ENCODE measurements at regions not wholly inside any gene's neighbourhood (a gene's known extent, or its start where the extent isn't known, plus 50 kb on each side); places are given as distances from the start of the nearest gene placed in this dataset.
"Not testable (repeated sequence)": the region's sequence is repeated elsewhere in the genome, so short reads cannot be mapped to it uniquely, and the experiment has no call there.

DNA sequence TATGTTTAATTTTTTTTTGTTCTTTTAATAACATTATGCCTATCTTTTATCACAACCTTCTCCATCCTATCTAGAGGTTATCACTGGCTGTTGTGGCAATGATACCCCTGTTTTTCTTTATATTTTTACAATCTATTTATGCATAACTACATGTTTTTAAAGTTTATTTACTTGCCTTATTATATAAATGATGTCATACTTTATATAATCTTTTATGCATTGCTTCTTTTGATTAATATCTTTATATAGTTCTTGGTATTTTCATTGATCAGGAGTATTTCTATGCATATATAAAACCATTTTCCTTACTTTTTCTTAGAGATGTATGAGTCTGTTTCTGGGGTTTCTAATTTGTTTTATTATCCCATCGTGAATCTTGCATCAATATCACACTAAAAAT is 719.8 kb upstream of the RAG2 start:
- FAIRE-seq (no peak), DNase-seq (ENCODE audit: low spot score in 2 of 2) (no peak)

- FAIRE-seq (no peak), DNase-seq (ENCODE audit: low spot score in 2 of 2) (no peak)
Measured at GRCh38 chr11:37313266-37313665, 715.2 kb upstream of the RAG2 start.

DNA sequence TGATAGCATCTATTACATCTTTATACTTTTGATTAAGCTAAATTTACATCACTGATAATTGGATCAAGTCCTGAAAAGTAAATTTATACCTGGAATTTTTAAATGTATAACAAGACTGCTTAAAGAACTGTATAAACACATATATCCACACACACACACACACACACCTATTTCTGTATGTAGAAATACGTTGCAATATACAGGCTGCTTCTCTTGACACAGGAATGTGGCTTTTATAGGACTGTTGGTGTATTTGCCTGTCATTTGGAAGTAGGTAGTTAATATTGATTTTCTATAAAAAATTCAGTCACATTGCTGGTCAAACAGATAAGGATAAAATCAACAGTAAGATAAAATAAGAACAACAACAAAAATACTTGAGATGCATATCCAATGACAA is 708.5 kb upstream of the RAG2 start:
- DNase-seq (ENCODE audit: low spot score in 2 of 2) (no peak), FAIRE-seq (no peak)

DNA sequence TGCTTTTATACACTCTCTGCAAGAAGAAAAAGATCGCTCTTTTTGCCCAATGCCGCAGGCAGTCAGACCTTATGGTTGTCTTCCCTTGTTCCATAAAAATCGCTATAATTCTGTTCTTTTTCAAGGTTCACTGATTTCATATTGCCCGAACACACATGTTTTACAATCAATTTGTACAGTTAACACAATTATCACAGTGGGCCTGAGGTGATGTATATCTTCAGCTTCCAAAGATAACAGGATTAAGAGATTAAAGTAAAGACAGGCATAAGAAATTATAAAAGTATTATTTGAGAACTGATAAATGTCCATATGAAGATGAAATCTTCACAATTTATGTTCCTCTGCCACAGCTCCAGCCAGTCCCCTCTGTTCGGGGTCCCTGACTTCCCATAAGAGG is 703.4 kb upstream of the RAG2 start:
- FAIRE-seq, result not testable (repeated sequence)

DNA sequence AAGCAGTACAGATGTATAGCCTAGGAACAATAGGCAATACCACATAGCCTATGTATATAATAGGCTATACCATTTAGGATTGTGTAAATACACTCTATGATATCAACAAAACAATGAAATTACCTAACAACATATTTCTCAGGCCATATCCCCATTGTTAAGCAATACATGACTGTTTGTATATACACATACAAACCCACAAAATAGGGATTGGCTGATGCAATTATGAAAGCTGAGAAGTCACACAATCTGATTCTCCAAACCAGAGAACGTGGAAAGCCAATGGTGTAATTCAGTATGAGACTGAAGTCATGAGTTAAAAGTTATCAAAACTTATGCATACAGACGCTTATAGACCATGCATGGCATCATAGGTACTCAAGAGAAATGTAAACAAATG is 700.1 kb upstream of the RAG2 start:
- DNase-seq (ENCODE audit: low spot score in 2 of 2) (no peak), FAIRE-seq (no peak)

More for the DNA sequence above, 703.4 kb upstream of the RAG2 start:
- not testable (repeated sequence) for DNase-seq (ENCODE audit: low spot score in 2 of 2)

- FAIRE-seq (no peak), DNase-seq (ENCODE audit: low spot score in 2 of 2) (no peak)
Measured at GRCh38 chr11:37286890-37287289, 688.9 kb upstream of the RAG2 start.

GRCh38 chr11:37282367-37282766 is 684.3 kb upstream of the RAG2 start:
- DNase-seq (ENCODE audit: low spot score in 2 of 2) (no peak), FAIRE-seq (no peak)

- no peak for DNase-seq (ENCODE audit: low spot score in 2 of 2)
Measured at GRCh38 chr11:37280200-37280599, 682.2 kb upstream of the RAG2 start.

DNA sequence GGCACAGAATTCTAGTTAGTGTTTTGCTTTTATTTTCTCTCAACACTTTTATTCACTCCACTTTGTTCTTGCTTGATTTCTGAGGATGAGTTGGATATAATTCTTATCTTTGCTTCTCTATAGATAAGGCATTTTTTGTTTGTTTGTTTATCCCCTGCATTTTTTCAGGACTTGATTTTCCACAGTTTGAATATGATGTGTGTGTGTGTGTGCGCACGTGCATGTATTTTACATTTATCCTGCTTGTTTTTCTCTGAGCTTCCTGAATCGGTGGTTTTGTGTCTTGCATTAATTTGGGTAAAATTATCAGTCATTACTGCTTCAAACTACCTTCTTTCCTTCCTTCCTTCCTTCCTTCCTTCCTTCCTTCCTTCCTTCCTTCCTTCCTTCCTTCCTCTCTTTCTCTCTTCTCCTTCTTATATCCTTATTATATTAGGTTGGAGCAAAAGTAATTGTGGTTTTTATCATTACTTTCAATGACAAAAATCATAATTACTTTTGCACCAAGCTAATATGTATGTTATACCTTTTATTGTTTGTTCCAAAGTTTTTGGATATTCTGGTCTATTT is 679.9 kb upstream of the RAG2 start:
- FAIRE-seq (no peak), DNase-seq (ENCODE audit: low spot score in 2 of 2) (no peak)

More at GRCh38 chr11:37280200-37280599, 682.2 kb upstream of the RAG2 start:
- FAIRE-seq, result no peak

DNA sequence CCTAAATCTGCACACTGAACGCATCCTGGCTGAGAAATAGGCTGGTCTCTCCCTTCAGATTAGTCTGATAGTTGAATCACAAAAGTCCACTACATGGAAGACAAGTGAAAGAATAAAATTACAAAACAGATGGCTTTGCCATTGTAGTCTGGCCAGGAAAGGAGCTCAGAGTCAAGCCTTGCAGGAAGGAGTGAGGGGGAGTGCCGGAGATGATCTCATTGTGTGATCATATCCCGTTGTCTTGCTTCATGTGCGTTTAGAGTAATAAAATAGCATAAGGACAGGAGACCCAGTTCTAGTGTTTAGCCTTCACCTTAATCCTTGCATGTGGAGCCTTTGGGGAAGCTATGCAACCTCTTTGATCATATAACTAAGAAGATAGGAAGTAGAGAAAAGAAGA is 666.7 kb upstream of the RAG2 start:
- no peak for FAIRE-seq
- no peak for DNase-seq (ENCODE audit: low spot score in 2 of 2)

DNA sequence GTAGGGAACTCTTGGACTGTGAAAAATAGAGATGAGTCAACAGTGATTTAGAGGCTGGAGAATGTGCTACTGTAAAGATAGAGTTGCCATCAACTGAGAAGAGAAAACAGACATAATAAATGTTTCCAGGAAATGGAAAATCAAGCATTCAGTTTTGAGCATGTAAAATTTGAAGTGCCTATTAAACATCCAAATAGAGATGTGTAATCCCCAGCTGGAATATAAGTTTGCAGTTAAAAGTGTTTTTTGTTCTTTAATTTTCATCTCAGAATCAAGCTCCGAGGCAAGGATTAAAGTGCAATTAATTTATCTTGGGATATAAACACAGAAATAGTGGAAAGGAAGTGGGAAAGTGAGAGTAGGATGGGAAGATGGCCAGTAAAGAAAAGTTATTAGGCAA is 666.0 kb upstream of the RAG2 start:
- FAIRE-seq, result no peak

GRCh38 chr11:37263467-37263866 is 665.4 kb upstream of the RAG2 start:
- FAIRE-seq; DNase-seq (ENCODE audit: low spot score in 2 of 2): not testable (repeated sequence)

More for the DNA sequence above, 666.0 kb upstream of the RAG2 start:
- no peak for DNase-seq (ENCODE audit: low spot score in 2 of 2)

DNA sequence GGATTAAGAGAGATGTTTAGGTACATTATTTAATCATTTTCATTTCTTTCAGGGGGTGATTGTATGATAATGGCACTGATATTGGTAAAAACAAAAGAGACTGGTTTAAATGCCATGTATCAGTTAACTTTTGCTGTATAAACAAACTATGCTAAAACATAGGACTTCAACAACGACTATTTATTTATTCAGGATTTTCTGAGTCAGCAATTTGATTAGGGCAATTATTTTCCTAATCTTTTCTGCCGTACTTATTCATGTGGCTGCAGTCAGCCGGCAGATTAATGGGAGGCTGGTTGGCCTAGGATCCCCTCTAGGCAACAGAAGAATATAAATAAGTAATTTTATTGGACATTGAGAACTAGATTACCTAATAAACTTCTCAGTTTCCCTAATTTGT is 661.7 kb upstream of the RAG2 start:
- DNase-seq (ENCODE audit: low spot score in 2 of 2), result no peak
- no peak for FAIRE-seq

GRCh38 chr11:37248145-37248544 is 650.1 kb upstream of the RAG2 start:
- DNase-seq (ENCODE audit: low spot score in 2 of 2), result no peak
- FAIRE-seq, result no peak

- DNase-seq (ENCODE audit: low spot score in 2 of 2); FAIRE-seq: not testable (repeated sequence)
Measured at GRCh38 chr11:37246092-37246491, 648.1 kb upstream of the RAG2 start.

- FAIRE-seq, result no peak
Measured at GRCh38 chr11:37230865-37231264, 632.8 kb upstream of the RAG2 start.

GRCh38 chr11:37223962-37224361 is 625.9 kb upstream of the RAG2 start:
- DNase-seq (ENCODE audit: low spot score in 2 of 2) (no peak), FAIRE-seq (no peak)

More at GRCh38 chr11:37230865-37231264, 632.8 kb upstream of the RAG2 start:
- no peak for DNase-seq (ENCODE audit: low spot score in 2 of 2)

DNA sequence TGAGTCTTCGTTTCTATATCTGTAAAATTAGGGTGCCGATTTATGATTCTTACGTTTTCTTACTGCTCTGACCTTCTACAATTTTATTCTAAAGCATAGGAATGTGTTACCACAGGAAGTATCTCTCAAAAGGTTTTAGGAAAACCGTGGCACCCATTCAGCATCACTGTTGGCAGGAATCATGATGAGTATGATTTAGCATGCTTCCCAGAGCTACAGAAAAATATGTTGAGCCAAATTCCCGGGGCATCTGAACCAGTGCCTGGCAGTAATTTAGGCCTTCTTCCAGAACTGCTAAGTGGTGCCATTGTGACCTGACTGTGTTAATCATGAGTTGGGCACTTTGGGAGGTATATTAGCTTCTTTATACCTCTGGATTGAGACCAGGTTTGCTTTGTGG is 605.0 kb upstream of the RAG2 start:
- DNase-seq (ENCODE audit: low spot score in 2 of 2), result no peak
- no peak for FAIRE-seq

GRCh38 chr11:37199082-37199481 is 601.0 kb upstream of the RAG2 start:
- FAIRE-seq (no peak), DNase-seq (ENCODE audit: low spot score in 2 of 2) (no peak)

GRCh38 chr11:37184326-37184725 is 586.3 kb upstream of the RAG2 start:
- FAIRE-seq (no peak), DNase-seq (ENCODE audit: low spot score in 2 of 2) (no peak)

- no peak for DNase-seq (ENCODE audit: low spot score in 2 of 2)
Measured at GRCh38 chr11:37182031-37182430, 584.0 kb upstream of the RAG2 start.

GRCh38 chr11:37177721-37178120 is 579.7 kb upstream of the RAG2 start:
- no peak for DNase-seq (ENCODE audit: low spot score in 2 of 2)
- no peak for FAIRE-seq

More at GRCh38 chr11:37182031-37182430, 584.0 kb upstream of the RAG2 start:
- no peak for FAIRE-seq

DNA sequence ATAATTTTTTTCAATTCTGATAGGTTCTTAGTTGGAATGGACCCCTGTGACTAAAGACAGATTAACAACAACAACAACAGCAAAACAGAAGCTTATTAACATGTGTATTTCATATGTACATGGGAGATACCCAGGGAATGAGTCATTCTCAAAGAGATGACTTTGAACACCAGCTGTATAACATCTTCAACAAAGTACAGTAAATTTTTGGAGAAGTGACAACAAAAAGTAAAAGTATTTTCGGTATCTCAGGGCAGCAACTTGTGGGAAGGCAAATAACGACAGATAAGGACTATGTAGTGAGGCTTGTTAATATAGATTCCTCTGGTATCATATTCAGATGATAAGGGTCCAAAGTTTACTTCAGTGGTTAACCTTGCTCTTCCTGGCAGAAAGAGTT is 573.4 kb upstream of the RAG2 start:
- no peak for FAIRE-seq

More for the DNA sequence above, 573.4 kb upstream of the RAG2 start:
- DNase-seq (ENCODE audit: low spot score in 2 of 2), result no peak

All from frontal cortex (tissue), 3 donors.